Ishikawa (cell line): ENCODE measurements at regions not wholly inside any gene's neighbourhood (a gene's known extent, or its start where the extent isn't known, plus 50 kb on each side); places are given as distances from the start of the nearest gene placed in this dataset.

Source experiments
- CEBPB ChIP-seq: IDR thresholded peaks from 2 replicates; pipeline ENCODE4 v1.6.1; 2012
- YY1 ChIP-seq: IDR thresholded peaks from 2 replicates; pipeline ENCODE4 v1.6.1; 2012; ENCODE audit warnings: low read depth

DNA sequence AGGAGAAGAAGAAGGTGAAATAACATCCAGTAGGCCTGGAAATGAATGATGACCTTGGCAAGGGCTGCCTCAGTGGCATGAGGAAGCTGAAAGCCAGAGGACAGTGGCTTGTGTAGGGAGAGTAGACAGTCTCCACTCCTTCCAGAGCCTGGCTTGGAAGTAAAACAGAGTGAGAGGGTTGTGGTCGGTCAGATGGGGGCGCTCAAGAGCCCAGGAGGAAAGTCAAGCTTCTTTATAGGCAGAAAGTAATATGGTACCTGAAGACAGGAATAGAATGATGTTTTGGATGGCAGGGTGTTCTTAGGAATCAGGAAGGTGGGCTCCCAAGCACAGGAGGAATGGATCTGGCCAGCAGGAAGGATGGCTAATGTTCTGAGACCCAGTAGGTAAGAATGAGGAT, 75.1 kb upstream of the TSC22D1 start:
- TF ChIP-seq CEBPB: no peak
- no peak for TF ChIP-seq YY1
